Uterus (tissue), 3 donors: ENCODE measurements at regions not wholly inside any gene's neighbourhood (a gene's known extent, or its start where the extent isn't known, plus 50 kb on each side); places are given as distances from the start of the nearest gene placed in this dataset.
"Not testable (repeated sequence)": the region's sequence is repeated elsewhere in the genome, so short reads cannot be mapped to it uniquely, and the experiment has no call there.

Experiments used
- DNase-seq, 2 donors: peaks; one replicate each; pipeline ENCODE4 v3.0.0-alpha.2; 2019 to 2020
- H3K27ac ChIP-seq, 2 donors: fragments of 200-600 bp; sonication (generic); 1 replicate in 1 of 2; 2 replicates in 1 of 2; pipeline ENCODE4 v1.5.1; 2016 to 2018
- H3K27me3 ChIP-seq, 2 donors: fragments of 200-600 bp; sonication (generic); one replicate each; pipeline ENCODE4 v1.5.1; 2018 to 2019; ENCODE audit warnings: control low read depth in 1 of 2
- H3K36me3 ChIP-seq, 2 donors: fragments of 200-600 bp; sonication (generic); one replicate each; pipeline ENCODE4 v1.5.1; 2019; ENCODE audit warnings: control low read depth in 1 of 2
- H3K4me1 ChIP-seq, 2 donors: fragments of 200-600 bp; sonication (generic); one replicate each; pipeline ENCODE4 v1.5.1; 2018 to 2019; ENCODE audit warnings: control low read depth in 1 of 2
- H3K4me3 ChIP-seq, 2 donors: fragments of 200-600 bp; sonication (generic); 1 replicate in 1 of 2; 2 replicates in 1 of 2; pipeline ENCODE4 v1.5.1; 2018 to 2019; ENCODE audit warnings: mild to moderate bottlenecking in 1 of 2
- H3K9me3 ChIP-seq, 2 donors: fragments of 200-600 bp; sonication (generic); one replicate each; pipeline ENCODE4 v1.5.1; 2019; ENCODE audit warnings: control low read depth in 1 of 2
- CTCF ChIP-seq, 4 experiments: fragments of 200-600 bp in 2 of 4; fragments of 450-650 bp in 2 of 4; sonication (generic) in 2 of 4; IDR thresholded peaks; one replicate each; pipeline ENCODE4 v1.5.1; 2016 to 2019; ENCODE audit warnings: antibody characterized with exemption in 4 of 4, mild to moderate bottlenecking in 2 of 4, moderate library complexity in 1 of 4
- POLR2A ChIP-seq, 2 donors: fragments of 450-650 bp; IDR thresholded peaks; one replicate each; pipeline ENCODE4 v1.6.1; 2016; ENCODE audit warnings: antibody characterized with exemption in 2 of 2, mild to moderate bottlenecking in 1 of 2, moderate library complexity in 1 of 2
- intact Hi-C: fragments of 100-400 bp; cut with DNase I; formaldehyde crosslinking; loops from one replicate; pipeline ENCODE4 v1.15.1; 2023; ENCODE audit warnings: low total_unique reads
- donor health status: DM: yes; HTN: yes; CAD: no.

DNA sequence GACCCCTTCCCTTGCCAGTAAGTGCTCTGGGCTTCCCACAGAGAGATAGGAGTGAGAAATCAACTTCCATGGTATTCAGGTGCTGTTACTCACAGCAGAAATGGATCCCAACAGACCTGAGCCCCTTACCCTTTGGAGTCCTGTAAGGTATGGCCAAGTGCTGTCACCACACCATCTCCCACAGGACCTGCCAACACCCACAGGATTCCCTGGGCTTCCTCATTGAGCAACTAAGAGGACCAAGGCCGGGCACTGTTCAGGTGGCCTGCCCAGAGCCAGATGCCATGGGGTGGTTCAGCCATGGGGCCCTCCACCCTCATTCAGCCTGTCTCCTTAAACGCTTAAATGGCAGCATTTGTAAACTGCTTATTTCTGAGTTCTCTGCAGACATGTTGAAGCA lies 166.2 kb downstream of the TRIM43 start:
- no peak overlapping the region for H3K27ac ChIP-seq
- TF ChIP-seq CTCF (IDR thresholded peaks at IDR 0.05) (no peak), POLR2A (IDR thresholded peaks at IDR 0.05) (no peak)
- intact Hi-C loops = no loop called here
- H3K27me3 ChIP-seq = no peaks in the 10 kb centered on the region
- H3K4me3 ChIP-seq = no peak overlapping the region
- DNase-seq = no peak
- H3K9me3 ChIP-seq = no peaks in the 10 kb centered on the region
- no peaks in the 10 kb centered on the region for H3K36me3 ChIP-seq
- no peaks in the 10 kb centered on the region for H3K4me1 ChIP-seq

DNA sequence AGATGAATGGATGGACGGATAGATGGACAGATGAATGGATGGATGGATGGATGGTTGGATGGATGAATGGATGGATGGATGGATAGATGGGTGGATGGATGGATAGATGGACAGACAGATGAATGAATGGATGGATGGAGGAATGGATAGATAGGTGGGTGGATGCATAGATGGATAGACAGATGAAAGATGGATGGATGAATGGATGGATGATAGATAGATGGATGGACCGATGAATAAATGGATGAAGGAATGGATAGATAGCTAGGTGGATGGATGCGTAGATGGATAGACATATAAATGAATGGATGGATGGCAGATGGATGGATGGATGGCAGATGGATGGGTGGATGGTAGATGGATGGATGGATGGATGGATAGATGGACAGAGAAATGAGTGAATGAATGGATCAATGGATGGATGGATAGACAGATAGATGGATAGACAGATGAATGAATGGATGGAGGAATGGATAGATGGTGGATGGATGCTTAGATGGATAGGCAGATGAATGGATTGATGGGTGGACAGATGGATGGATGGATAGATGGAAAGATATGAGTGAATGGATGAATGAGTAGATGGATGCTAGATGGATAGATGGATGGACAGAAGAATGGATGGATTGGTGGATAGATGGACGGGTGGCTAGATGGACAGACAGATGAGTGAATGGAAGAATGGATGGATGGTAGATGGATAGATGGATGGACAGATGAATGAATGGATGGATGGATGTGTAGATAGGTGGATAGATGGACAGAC lies 167.9 kb downstream of the TRIM43 start:
- TF ChIP-seq POLR2A (IDR thresholded peaks at IDR 0.05) = no peak
- TF ChIP-seq CTCF (IDR thresholded peaks at IDR 0.05) = no peak
- Histone ChIP-seq H3K4me3 (no peak overlapping the region), H3K4me1 (no peaks in the 10 kb centered on the region), H3K27ac (no peak overlapping the region), H3K36me3 (no peaks in the 10 kb centered on the region), H3K9me3 (no peaks in the 10 kb centered on the region), H3K27me3 (no peaks in the 10 kb centered on the region)
- intact Hi-C loops = no loop called here
- no peak for DNase-seq

DNA sequence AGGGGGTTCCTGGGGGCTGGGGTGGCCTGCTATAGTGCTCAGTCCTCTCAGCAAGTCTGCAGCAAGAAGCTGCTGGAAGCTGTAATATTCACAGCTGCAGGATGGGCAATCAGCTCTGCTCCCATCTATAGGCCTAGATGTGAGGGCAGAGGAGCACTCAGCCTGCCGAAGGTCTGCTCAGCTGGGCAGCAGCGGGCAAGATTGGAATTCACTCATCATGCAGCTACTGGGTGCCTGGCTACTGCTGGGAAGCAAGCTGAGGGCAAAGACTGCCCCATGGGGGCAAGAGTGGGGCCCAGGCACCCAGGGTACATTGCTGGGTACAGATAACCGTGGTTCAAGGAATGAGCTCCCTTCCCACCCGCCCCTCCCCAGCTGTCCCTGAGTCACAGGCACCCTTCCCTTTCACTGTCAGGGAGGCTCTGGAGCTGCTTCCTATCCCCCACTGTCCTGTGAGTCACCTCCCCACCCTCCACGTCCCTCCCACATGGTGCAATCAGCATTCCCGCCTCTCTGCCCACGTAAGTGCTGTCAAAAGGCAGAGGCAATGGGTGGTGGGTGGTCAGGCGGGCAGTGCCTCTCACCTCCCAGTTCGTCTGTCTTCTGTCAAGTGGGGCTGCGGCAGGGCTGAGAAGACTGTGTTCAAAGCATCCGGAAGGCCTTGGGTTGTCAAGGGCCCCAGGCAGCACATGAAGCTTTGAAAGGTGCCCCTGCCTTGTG lies 169.2 kb downstream of the TRIM43 start:
- Histone ChIP-seq H3K9me3 (no peaks in the 10 kb centered on the region), H3K27me3 (no peaks in the 10 kb centered on the region), H3K4me1 (no peaks in the 10 kb centered on the region), H3K36me3 (no peaks in the 10 kb centered on the region), H3K27ac (no peak overlapping the region), H3K4me3 (no peak overlapping the region)
- TF ChIP-seq CTCF (IDR thresholded peaks at IDR 0.05) (no peak), POLR2A (IDR thresholded peaks at IDR 0.05) (no peak)
- intact Hi-C loops = no loop called here
- DNase-seq = no peak

DNA sequence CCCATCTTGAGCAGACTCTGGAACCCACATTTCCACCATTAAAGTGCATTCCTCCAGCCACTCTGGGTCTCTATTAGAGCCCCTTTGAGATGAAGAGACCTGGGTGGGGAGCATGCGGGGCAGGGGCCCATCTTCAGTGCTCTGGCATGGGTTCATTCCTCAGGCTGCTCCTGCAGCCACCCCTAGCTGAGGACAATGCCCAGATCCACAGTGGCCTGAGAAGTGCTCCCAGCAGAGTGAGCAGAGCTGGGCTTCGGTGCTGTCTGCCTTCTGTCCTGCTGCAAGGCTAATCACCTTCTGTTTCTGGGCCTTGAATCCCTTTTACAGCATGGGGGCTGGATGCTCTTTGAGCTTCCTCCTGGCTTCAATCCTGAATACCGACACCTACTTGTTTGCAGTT lies 169.8 kb downstream of the TRIM43 start:
- H3K27me3 ChIP-seq = no peaks in the 10 kb centered on the region
- H3K4me3 ChIP-seq = no peak overlapping the region
- no peaks in the 10 kb centered on the region for H3K36me3 ChIP-seq
- TF ChIP-seq CTCF (IDR thresholded peaks at IDR 0.05) (no peak), POLR2A (IDR thresholded peaks at IDR 0.05) (no peak)
- H3K27ac ChIP-seq = no peak overlapping the region
- no peaks in the 10 kb centered on the region for H3K9me3 ChIP-seq
- no peak for DNase-seq
- no peaks in the 10 kb centered on the region for H3K4me1 ChIP-seq
- intact Hi-C loops = no loop called here

- H3K27me3 ChIP-seq, H3K36me3 ChIP-seq, H3K9me3 ChIP-seq, intact Hi-C loops, H3K4me1 ChIP-seq, H3K4me3 ChIP-seq, H3K27ac ChIP-seq, DNase-seq: not testable (repeated sequence)
Observed at GRCh38 chr2:95762023-95763021, 170.5 kb downstream of the TRIM43 start.

DNA sequence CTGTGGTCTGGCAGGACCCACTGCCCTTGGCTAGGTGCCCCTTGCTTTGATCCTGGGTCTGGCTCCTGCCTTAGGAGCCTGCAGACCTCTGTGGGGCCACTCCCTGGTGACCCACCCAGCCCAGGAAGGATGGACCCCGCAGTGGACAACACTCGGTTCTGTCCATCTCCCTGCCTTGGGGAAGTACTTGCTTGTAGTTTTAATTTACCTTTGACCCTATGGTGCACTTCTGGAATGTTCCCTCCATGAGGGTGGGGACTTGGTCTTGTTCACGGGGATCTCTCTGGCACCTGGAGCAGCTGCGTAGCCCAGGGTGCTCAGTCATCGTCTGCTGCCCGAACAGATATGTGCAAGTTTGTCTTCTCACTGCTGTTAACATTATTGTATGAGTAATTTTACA lies 171.3 kb downstream of the TRIM43 start:
- intact Hi-C loops, H3K36me3 ChIP-seq, H3K4me1 ChIP-seq, H3K4me3 ChIP-seq, H3K9me3 ChIP-seq, H3K27ac ChIP-seq, DNase-seq, H3K27me3 ChIP-seq: not testable (repeated sequence)

DNA sequence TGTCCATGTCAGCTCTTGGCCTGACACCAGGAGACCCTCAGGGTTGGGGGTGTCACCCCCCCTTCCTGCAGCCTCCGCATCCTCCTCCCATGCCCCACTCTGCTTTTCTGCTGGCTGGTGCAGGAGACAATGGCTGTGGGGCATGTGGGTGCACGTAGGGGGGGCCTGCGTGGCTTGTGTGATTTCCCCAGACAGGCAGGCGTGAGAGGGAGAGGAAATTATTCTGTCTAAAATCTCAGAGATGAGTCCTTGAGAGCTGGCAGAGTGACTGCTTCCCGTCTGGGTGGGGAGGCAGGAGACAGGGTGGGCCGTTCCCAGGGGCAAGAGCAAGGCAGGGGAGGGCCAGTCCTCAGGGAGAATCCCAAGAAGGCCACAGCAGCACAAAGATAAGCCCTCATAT lies 173.2 kb downstream of the TRIM43 start:
- DNase-seq, H3K4me1 ChIP-seq, intact Hi-C loops, H3K9me3 ChIP-seq, H3K4me3 ChIP-seq, H3K27ac ChIP-seq, H3K27me3 ChIP-seq, H3K36me3 ChIP-seq: not testable (repeated sequence)
